PC-9 (cell line): ENCODE measurements at regions not wholly inside any gene's neighbourhood (a gene's known extent, or its start where the extent isn't known, plus 50 kb on each side); places are given as distances from the start of the nearest gene placed in this dataset.

ENCODE experiments used
- EZH2 ChIP-seq: fragments of 200-600 bp; sonication (generic); IDR thresholded peaks from 2 replicates; pipeline ENCODE4 v1.8.0; 2017; ENCODE audit warnings: antibody characterized with exemption, low read depth
- TF ChIP-seq, protein P1 (sequence below): fragments of 200-600 bp; sonication (generic); conservative IDR thresholded peaks from 2 replicates; pipeline ENCODE4 v1.6.1; 2017; ENCODE audit warnings: mixed run types, antibody characterized with exemption, mild to moderate bottlenecking, moderate library complexity

DNA sequence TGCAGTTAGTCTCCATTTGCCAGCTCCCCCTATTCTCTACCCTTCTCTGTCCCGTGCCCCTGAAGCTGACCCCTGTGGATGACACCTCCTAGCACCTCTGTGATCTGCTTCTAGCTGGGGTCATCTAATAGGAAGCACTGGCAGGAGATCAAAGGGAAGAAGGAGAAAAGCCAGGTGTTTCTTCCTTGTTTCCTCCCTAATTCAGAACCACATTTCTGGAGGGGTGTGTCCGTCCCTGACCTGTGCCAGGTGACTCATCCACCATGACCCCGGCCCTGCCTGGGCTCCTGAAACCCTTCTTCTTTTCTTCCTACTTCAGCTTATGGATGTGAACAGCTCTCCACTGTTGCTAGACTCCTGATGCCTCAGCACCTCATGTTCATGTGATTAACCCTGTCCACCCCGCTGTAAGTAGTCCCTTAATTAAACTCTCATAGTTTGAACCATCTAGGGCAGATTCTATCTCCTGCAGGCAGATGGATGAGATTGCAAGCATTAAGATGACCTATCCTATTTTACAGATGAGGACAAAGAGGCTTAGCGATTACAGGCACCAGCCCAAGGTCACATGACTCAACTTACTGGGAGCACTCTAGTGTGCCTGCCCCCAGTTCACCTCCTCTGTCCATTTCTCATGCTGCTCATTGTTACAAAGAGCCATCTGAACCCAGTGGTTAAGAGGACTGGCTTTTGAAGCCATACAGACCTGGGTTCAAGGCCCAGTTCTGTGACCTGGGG lies 770.5 kb downstream of the MED13L start:
- TF ChIP-seq, protein P1, sequence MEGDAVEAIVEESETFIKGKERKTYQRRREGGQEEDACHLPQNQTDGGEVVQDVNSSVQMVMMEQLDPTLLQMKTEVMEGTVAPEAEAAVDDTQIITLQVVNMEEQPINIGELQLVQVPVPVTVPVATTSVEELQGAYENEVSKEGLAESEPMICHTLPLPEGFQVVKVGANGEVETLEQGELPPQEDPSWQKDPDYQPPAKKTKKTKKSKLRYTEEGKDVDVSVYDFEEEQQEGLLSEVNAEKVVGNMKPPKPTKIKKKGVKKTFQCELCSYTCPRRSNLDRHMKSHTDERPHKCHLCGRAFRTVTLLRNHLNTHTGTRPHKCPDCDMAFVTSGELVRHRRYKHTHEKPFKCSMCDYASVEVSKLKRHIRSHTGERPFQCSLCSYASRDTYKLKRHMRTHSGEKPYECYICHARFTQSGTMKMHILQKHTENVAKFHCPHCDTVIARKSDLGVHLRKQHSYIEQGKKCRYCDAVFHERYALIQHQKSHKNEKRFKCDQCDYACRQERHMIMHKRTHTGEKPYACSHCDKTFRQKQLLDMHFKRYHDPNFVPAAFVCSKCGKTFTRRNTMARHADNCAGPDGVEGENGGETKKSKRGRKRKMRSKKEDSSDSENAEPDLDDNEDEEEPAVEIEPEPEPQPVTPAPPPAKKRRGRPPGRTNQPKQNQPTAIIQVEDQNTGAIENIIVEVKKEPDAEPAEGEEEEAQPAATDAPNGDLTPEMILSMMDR, result no peak
- no peak for TF ChIP-seq EZH2
